Activated T-helper 1 cell treated with anti-CD3 and anti-CD28 coated beads, Interleukin-12 subunit alpha, Interleukin-12 subunit beta, Interleukin-2, Interleukin-4 antibody, amounts not matched to agents 30 ng/mL and 10 ng/mL and 1 ng/mL, durations not matched to agents 14 hours and 24 hours and 36 hours (primary cell): ENCODE measurements at regions not wholly inside any gene's neighbourhood (a gene's known extent, or its start where the extent isn't known, plus 50 kb on each side); places are given as distances from the start of the nearest gene placed in this dataset.

Source experiments
- DNase-seq: peaks from one replicate; pipeline ENCODE4 v3.0.0; 2021; ENCODE audit warnings: low spot score
- H3K27ac Mint-ChIP-seq: one replicate; pipeline ENCODE4 v1.8.0; 2021; ENCODE audit warnings: mild to moderate bottlenecking, mixed read lengths
- H3K27me3 Mint-ChIP-seq: one replicate; pipeline ENCODE4 v1.8.0; 2022; ENCODE audit warnings: mild to moderate bottlenecking, moderate library complexity, mixed read lengths; ENCODE audit not compliant: insufficient read depth
- H3K36me3 Mint-ChIP-seq: one replicate; pipeline ENCODE4 v1.8.0; 2021; ENCODE audit warnings: low read depth, mixed read lengths
- H3K4me1 Mint-ChIP-seq: one replicate; pipeline ENCODE4 v1.8.0; 2021; ENCODE audit warnings: low read depth, mixed read lengths
- H3K4me3 Mint-ChIP-seq: one replicate; pipeline ENCODE4 v1.8.0; 2021; ENCODE audit warnings: mild to moderate bottlenecking, moderate library complexity, mixed read lengths
- H3K9me3 Mint-ChIP-seq: one replicate; pipeline ENCODE4 v1.8.0; 2021; ENCODE audit warnings: mixed read lengths
- intact Hi-C: fragments of 100-400 bp; cut with micrococcal nuclease; formaldehyde crosslinking; loops from one replicate; pipeline ENCODE4 v1.15.1; 2024

- peaks cover 4% of the 10 kb centered on the region for H3K27me3 Mint-ChIP-seq
- H3K4me3 Mint-ChIP-seq: no peak overlapping the region
- H3K4me1 Mint-ChIP-seq: no peaks in the 10 kb centered on the region
- no peak for DNase-seq
- H3K36me3 Mint-ChIP-seq: no peaks in the 10 kb centered on the region
- intact Hi-C loops: no loop called here
- no peak overlapping the region for H3K27ac Mint-ChIP-seq
- H3K9me3 Mint-ChIP-seq: no peaks in the 10 kb centered on the region
These were observed 171.1 kb upstream of the TMPO start for GRCh38 chr12:98344046-98344930.

GRCh38 chr12:98345308-98345876 is 170.0 kb upstream of the TMPO start:
- Mint-ChIP-seq H3K4me1 (no peaks in the 10 kb centered on the region), H3K27me3 (peaks cover 4% of the 10 kb centered on the region), H3K9me3 (no peaks in the 10 kb centered on the region), H3K4me3 (no peak overlapping the region), H3K27ac (no peak overlapping the region), H3K36me3 (no peaks in the 10 kb centered on the region)
- intact Hi-C loops: no loop called here
- DNase-seq: no peak

- intact Hi-C loops: no loop called here
- H3K36me3 Mint-ChIP-seq: no peaks in the 10 kb centered on the region
- H3K4me3 Mint-ChIP-seq: no peak overlapping the region
- H3K27ac Mint-ChIP-seq: no peak overlapping the region
- H3K9me3 Mint-ChIP-seq: no peaks in the 10 kb centered on the region
- no peak for DNase-seq
- H3K27me3 Mint-ChIP-seq: peaks cover 5% of the 10 kb centered on the region
- no peaks in the 10 kb centered on the region for H3K4me1 Mint-ChIP-seq
These were observed 164.3 kb upstream of the TMPO start for GRCh38 chr12:98351089-98351488.

- Mint-ChIP-seq H3K9me3 (no peaks in the 10 kb centered on the region), H3K27ac (no peak overlapping the region), H3K4me3 (no peak overlapping the region), H3K4me1 (no peaks in the 10 kb centered on the region), H3K36me3 (no peaks in the 10 kb centered on the region), H3K27me3 (peaks cover 5% of the 10 kb centered on the region)
- DNase-seq: no peak
- intact Hi-C loops: no loop called here
These were observed 163.6 kb upstream of the TMPO start for GRCh38 chr12:98351784-98352183.

- no peak for DNase-seq
- no peak overlapping the region for H3K4me3 Mint-ChIP-seq
- no peaks in the 10 kb centered on the region for H3K36me3 Mint-ChIP-seq
- no peaks in the 10 kb centered on the region for H3K4me1 Mint-ChIP-seq
- no peaks in the 10 kb centered on the region for H3K9me3 Mint-ChIP-seq
- H3K27ac Mint-ChIP-seq: no peak overlapping the region
- H3K27me3 Mint-ChIP-seq: peaks cover 5% of the 10 kb centered on the region
- intact Hi-C loops: no loop called here
These were observed 163.1 kb upstream of the TMPO start for GRCh38 chr12:98352218-98352811.

- Mint-ChIP-seq H3K4me3 (no peak overlapping the region), H3K36me3 (no peaks in the 10 kb centered on the region), H3K27ac (no peak overlapping the region), H3K27me3 (peaks cover 5% of the 10 kb centered on the region), H3K4me1 (no peaks in the 10 kb centered on the region), H3K9me3 (no peaks in the 10 kb centered on the region)
- intact Hi-C loops: no loop called here
- no peak for DNase-seq
These were observed 162.6 kb upstream of the TMPO start for GRCh38 chr12:98352835-98353234.

- DNase-seq: no peak
- Mint-ChIP-seq H3K9me3 (no peaks in the 10 kb centered on the region), H3K4me3 (no peak overlapping the region), H3K27me3 (peaks cover 11% of the 10 kb centered on the region), H3K4me1 (no peaks in the 10 kb centered on the region), H3K36me3 (no peaks in the 10 kb centered on the region), H3K27ac (no peak overlapping the region)
- intact Hi-C loops: no loop called here
These were observed 160.8 kb upstream of the TMPO start for GRCh38 chr12:98354520-98355035.

GRCh38 chr12:98355322-98355721 is 160.1 kb upstream of the TMPO start:
- peaks cover 11% of the 10 kb centered on the region for H3K27me3 Mint-ChIP-seq
- DNase-seq: no peak
- H3K36me3 Mint-ChIP-seq: no peaks in the 10 kb centered on the region
- H3K27ac Mint-ChIP-seq: no peak overlapping the region
- no peaks in the 10 kb centered on the region for H3K9me3 Mint-ChIP-seq
- intact Hi-C loops: no loop called here
- H3K4me3 Mint-ChIP-seq: no peak overlapping the region
- H3K4me1 Mint-ChIP-seq: no peaks in the 10 kb centered on the region

- H3K27me3 Mint-ChIP-seq: peaks cover 11% of the 10 kb centered on the region
- no peak overlapping the region for H3K27ac Mint-ChIP-seq
- H3K36me3 Mint-ChIP-seq: no peaks in the 10 kb centered on the region
- no peak for DNase-seq
- no peaks in the 10 kb centered on the region for H3K9me3 Mint-ChIP-seq
- no peaks in the 10 kb centered on the region for H3K4me1 Mint-ChIP-seq
- no peak overlapping the region for H3K4me3 Mint-ChIP-seq
- intact Hi-C loops: no loop called here
These were observed 159.5 kb upstream of the TMPO start for GRCh38 chr12:98355933-98356332.

GRCh38 chr12:98358144-98358543 is 157.2 kb upstream of the TMPO start:
- intact Hi-C loops: no loop called here
- no peak for DNase-seq
- H3K27ac Mint-ChIP-seq: no peak overlapping the region
- H3K27me3 Mint-ChIP-seq: peaks cover 9% of the 10 kb centered on the region
- no peaks in the 10 kb centered on the region for H3K9me3 Mint-ChIP-seq
- H3K4me1 Mint-ChIP-seq: no peaks in the 10 kb centered on the region
- no peaks in the 10 kb centered on the region for H3K36me3 Mint-ChIP-seq
- no peak overlapping the region for H3K4me3 Mint-ChIP-seq

- Mint-ChIP-seq H3K4me1 (no peaks in the 10 kb centered on the region), H3K27me3 (peaks cover 20% of the 10 kb centered on the region), H3K9me3 (no peaks in the 10 kb centered on the region), H3K27ac (no peak overlapping the region), H3K36me3 (no peaks in the 10 kb centered on the region), H3K4me3 (no peak overlapping the region)
- DNase-seq: no peak
- intact Hi-C loops: no loop called here
These were observed 155.5 kb upstream of the TMPO start for GRCh38 chr12:98359856-98360255.

GRCh38 chr12:98360401-98360800 is 155.0 kb upstream of the TMPO start:
- Mint-ChIP-seq H3K4me3 (no peak overlapping the region), H3K36me3 (no peaks in the 10 kb centered on the region), H3K27me3 (peaks cover 18% of the 10 kb centered on the region), H3K27ac (no peak overlapping the region), H3K9me3 (no peaks in the 10 kb centered on the region), H3K4me1 (no peaks in the 10 kb centered on the region)
- no peak for DNase-seq
- intact Hi-C loops: no loop called here

- peaks cover 11% of the 10 kb centered on the region for H3K27me3 Mint-ChIP-seq
- no peak overlapping the region for H3K4me3 Mint-ChIP-seq
- intact Hi-C loops: no loop called here
- DNase-seq: no peak
- H3K9me3 Mint-ChIP-seq: no peaks in the 10 kb centered on the region
- no peaks in the 10 kb centered on the region for H3K36me3 Mint-ChIP-seq
- peaks cover 32% of the 10 kb centered on the region for H3K4me1 Mint-ChIP-seq
- no peak overlapping the region for H3K27ac Mint-ChIP-seq
These were observed 145.8 kb upstream of the TMPO start for GRCh38 chr12:98369581-98369980.
